HG03565 (cell line): ENCODE measurements at regions not wholly inside any gene's neighbourhood (a gene's known extent, or its start where the extent isn't known, plus 50 kb on each side); places are given as distances from the start of the nearest gene placed in this dataset.

Source experiments
- ATAC-seq: cut with Tn5 transposase; IDR thresholded peaks from one replicate; pipeline ENCODE4 v1.9.1; 2021; ENCODE audit warnings: mild to moderate bottlenecking, moderate library complexity; ENCODE audit not compliant: unreplicated experiment

GRCh38 chr3:104763007-104763406, 603.7 kb upstream of the ALCAM start:
- no peak for ATAC-seq

GRCh38 chr3:104764496-104764895, 602.2 kb upstream of the ALCAM start:
- ATAC-seq = no peak

- ATAC-seq = no peak
These were observed 597.8 kb upstream of the ALCAM start for GRCh38 chr3:104768886-104769285.

- no peak for ATAC-seq
These were observed 587.4 kb upstream of the ALCAM start for GRCh38 chr3:104779324-104779723.

- no peak for ATAC-seq
These were observed 585.6 kb upstream of the ALCAM start for GRCh38 chr3:104781112-104781511.

- ATAC-seq = no peak
These were observed 580.8 kb upstream of the ALCAM start for GRCh38 chr3:104785947-104786346.

- ATAC-seq = no peak
These were observed 579.4 kb upstream of the ALCAM start for GRCh38 chr3:104787306-104787705.

GRCh38 chr3:104788807-104789206, 577.9 kb upstream of the ALCAM start:
- no peak for ATAC-seq

- ATAC-seq = no peak
These were observed 575.4 kb upstream of the ALCAM start for GRCh38 chr3:104791331-104791730.

- no peak for ATAC-seq
These were observed 570.2 kb upstream of the ALCAM start for GRCh38 chr3:104796556-104796955.

GRCh38 chr3:104805042-104805441, 561.7 kb upstream of the ALCAM start:
- no peak for ATAC-seq

- no peak for ATAC-seq
These were observed 561.2 kb upstream of the ALCAM start for GRCh38 chr3:104805508-104805907.

GRCh38 chr3:104810896-104811295, 555.8 kb upstream of the ALCAM start:
- ATAC-seq = no peak

- no peak for ATAC-seq
These were observed 550.7 kb upstream of the ALCAM start for GRCh38 chr3:104816008-104816407.

GRCh38 chr3:104816716-104817115, 550.0 kb upstream of the ALCAM start:
- no peak for ATAC-seq

- no peak for ATAC-seq
These were observed 547.4 kb upstream of the ALCAM start for GRCh38 chr3:104819333-104819732.

- no peak for ATAC-seq
These were observed 545.8 kb upstream of the ALCAM start for GRCh38 chr3:104820959-104821358.

GRCh38 chr3:104825116-104825515, 541.6 kb upstream of the ALCAM start:
- ATAC-seq = no peak

- ATAC-seq = no peak
These were observed 535.6 kb upstream of the ALCAM start for GRCh38 chr3:104831071-104831470.

- ATAC-seq = no peak
These were observed 534.2 kb upstream of the ALCAM start for GRCh38 chr3:104832530-104832929.

GRCh38 chr3:104835376-104835775, 531.3 kb upstream of the ALCAM start:
- no peak for ATAC-seq

GRCh38 chr3:104846270-104846669, 520.4 kb upstream of the ALCAM start:
- ATAC-seq = no peak

- ATAC-seq = no peak
These were observed 517.6 kb upstream of the ALCAM start for GRCh38 chr3:104849070-104849469.

GRCh38 chr3:104854468-104854867, 512.2 kb upstream of the ALCAM start:
- ATAC-seq = no peak
